ENCODE measurements at regions not wholly inside any gene's neighbourhood (a gene's known extent, or its start where the extent isn't known, plus 50 kb on each side); places are given as distances from the start of the nearest gene placed in this dataset.

DNA sequence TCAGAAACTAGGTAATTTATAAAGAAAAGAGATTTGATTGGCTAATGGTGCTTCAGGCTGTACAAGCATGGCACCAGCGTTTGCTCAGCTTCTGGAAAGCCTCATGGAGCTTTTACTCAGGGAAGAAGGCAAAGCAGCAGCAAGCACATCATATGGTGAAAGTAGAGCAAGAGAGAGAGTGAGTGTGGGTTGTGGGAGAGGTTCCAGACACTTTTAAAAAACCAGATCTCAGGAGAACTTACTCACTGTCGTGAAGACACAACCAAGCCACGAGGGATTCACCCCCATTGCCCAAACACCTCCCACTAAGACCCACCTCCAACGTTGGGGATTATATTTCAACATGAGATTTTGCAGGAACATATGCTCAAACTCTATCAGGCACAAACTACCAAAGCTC lies 554.6 kb upstream of the TNP1 start:
- CTCF ChIA-PET, result no interaction called here
- H3K27ac Mint-ChIP-seq, result no peak overlapping the region

GRCh38 chr2:217413193-217413592 lies 553.3 kb upstream of the TNP1 start:
- H3K4me1 ChIP-seq (ENCODE audit: control insufficient read depth in 2 of 2, insufficient read depth in 2 of 2, low read length in 2 of 2), result no peaks in the 10 kb centered on the region
- no peak overlapping the region for H3K4me3 Mint-ChIP-seq
- H3K4me2 ChIP-seq (replicated peaks; ENCODE audit: low read depth, low read length, poor library complexity, severe bottlenecking), result no peak overlapping the region
- H3K36me3 ChIP-seq (replicated peaks in 1 of 2; ENCODE audit: control extremely low read depth in 1 of 2, control insufficient read depth in 1 of 2, extremely low read depth in 1 of 2, insufficient read depth in 2 of 2, low read length in 1 of 2), result no peaks in the 10 kb centered on the region
- no peaks in the 10 kb centered on the region for H3K27me3 ChIP-seq (replicated peaks in 1 of 4; ENCODE audit: control extremely low read depth in 1 of 4, control insufficient read depth in 3 of 4, insufficient read depth in 4 of 4, low read length in 3 of 4)
- H3K27ac ChIP-seq (ENCODE audit: low read length in 2 of 2), result no peak overlapping the region
- ATAC-seq (ENCODE audit: low read depth) (no peak), DNase-seq (no peak)
- H3K9me3 ChIP-seq (ENCODE audit: control extremely low read depth in 1 of 3, control insufficient read depth in 2 of 3, insufficient read depth in 1 of 3, low read length in 2 of 3), result no peaks in the 10 kb centered on the region
- ChIA-PET CTCF (no interaction called here), POLR2A (no interaction called here)
- no peaks in the 10 kb centered on the region for H3K9me3 Mint-ChIP-seq (ENCODE audit: insufficient read depth)
- no peaks in the 10 kb centered on the region for H4K20me1 ChIP-seq (ENCODE audit: control insufficient read depth, insufficient read depth, low read length, poor library complexity, severe bottlenecking)
- no peak overlapping the region for H3K27ac Mint-ChIP-seq
- H3K27me3 Mint-ChIP-seq, result peaks cover 21% of the 10 kb centered on the region
- WGBS (ENCODE audit: insufficient coverage), result 100% methylated on average over 4 of the region's 5 CpGs
- intact Hi-C loops (cut with micrococcal nuclease), result no loop called here
- H3K9ac ChIP-seq (ENCODE audit: low read length), result no peak overlapping the region
- H3K4me1 Mint-ChIP-seq, result peaks cover 1% of the 10 kb centered on the region
- H2AFZ ChIP-seq (ENCODE audit: insufficient read depth, low read depth, low read length, poor library complexity, severe bottlenecking), result no peak overlapping the region
- no peaks in the 10 kb centered on the region for H3K79me2 ChIP-seq (ENCODE audit: control insufficient read depth, insufficient read depth, low read length)
- H3K4me3 ChIP-seq (ENCODE audit: control extremely low read depth in 1 of 5, extremely low read depth in 1 of 5, insufficient read depth in 1 of 5, low read depth in 2 of 5, low read length in 4 of 5), result no peak overlapping the region
- TF ChIP-seq, protein P1, sequence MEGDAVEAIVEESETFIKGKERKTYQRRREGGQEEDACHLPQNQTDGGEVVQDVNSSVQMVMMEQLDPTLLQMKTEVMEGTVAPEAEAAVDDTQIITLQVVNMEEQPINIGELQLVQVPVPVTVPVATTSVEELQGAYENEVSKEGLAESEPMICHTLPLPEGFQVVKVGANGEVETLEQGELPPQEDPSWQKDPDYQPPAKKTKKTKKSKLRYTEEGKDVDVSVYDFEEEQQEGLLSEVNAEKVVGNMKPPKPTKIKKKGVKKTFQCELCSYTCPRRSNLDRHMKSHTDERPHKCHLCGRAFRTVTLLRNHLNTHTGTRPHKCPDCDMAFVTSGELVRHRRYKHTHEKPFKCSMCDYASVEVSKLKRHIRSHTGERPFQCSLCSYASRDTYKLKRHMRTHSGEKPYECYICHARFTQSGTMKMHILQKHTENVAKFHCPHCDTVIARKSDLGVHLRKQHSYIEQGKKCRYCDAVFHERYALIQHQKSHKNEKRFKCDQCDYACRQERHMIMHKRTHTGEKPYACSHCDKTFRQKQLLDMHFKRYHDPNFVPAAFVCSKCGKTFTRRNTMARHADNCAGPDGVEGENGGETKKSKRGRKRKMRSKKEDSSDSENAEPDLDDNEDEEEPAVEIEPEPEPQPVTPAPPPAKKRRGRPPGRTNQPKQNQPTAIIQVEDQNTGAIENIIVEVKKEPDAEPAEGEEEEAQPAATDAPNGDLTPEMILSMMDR (IDR thresholded peaks at IDR 0.05), result no peak
- TF ChIP-seq EZH2 (IDR thresholded peaks at IDR 0.05; ENCODE audit: borderline replicate concordance, insufficient read depth, low read depth, low read length, poor library complexity, severe bottlenecking), result no peak

More for the DNA sequence above, 554.6 kb upstream of the TNP1 start:
- Histone ChIP-seq H2AFZ (ENCODE audit: insufficient read depth, low read depth, low read length, poor library complexity, severe bottlenecking) (no peak overlapping the region), H3K4me1 (ENCODE audit: control insufficient read depth in 2 of 2, insufficient read depth in 2 of 2, low read length in 2 of 2) (no peaks in the 10 kb centered on the region), H3K79me2 (ENCODE audit: control insufficient read depth, insufficient read depth, low read length) (no peaks in the 10 kb centered on the region), H3K27ac (ENCODE audit: low read length in 2 of 2) (no peak overlapping the region), H3K4me2 (replicated peaks; ENCODE audit: low read depth, low read length, poor library complexity, severe bottlenecking) (no peak overlapping the region), H3K9me3 (ENCODE audit: control extremely low read depth in 1 of 3, control insufficient read depth in 2 of 3, insufficient read depth in 1 of 3, low read length in 2 of 3) (no peaks in the 10 kb centered on the region), H3K36me3 (replicated peaks in 1 of 2; ENCODE audit: control extremely low read depth in 1 of 2, control insufficient read depth in 1 of 2, extremely low read depth in 1 of 2, insufficient read depth in 2 of 2, low read length in 1 of 2) (no peaks in the 10 kb centered on the region), H3K9ac (ENCODE audit: low read length) (no peak overlapping the region), H3K4me3 (ENCODE audit: control extremely low read depth in 1 of 5, extremely low read depth in 1 of 5, insufficient read depth in 1 of 5, low read depth in 2 of 5, low read length in 4 of 5) (no peak overlapping the region), H3K27me3 (replicated peaks in 1 of 4; ENCODE audit: control extremely low read depth in 1 of 4, control insufficient read depth in 3 of 4, insufficient read depth in 4 of 4, low read length in 3 of 4) (no peaks in the 10 kb centered on the region), H4K20me1 (ENCODE audit: control insufficient read depth, insufficient read depth, low read length, poor library complexity, severe bottlenecking) (no peaks in the 10 kb centered on the region)
- no peak overlapping the region for H3K4me3 Mint-ChIP-seq
- WGBS (ENCODE audit: insufficient coverage), result 75% methylated on average over 4 of the region's 4 CpGs
- H3K27me3 Mint-ChIP-seq, result peaks cover 23% of the 10 kb centered on the region
- H3K4me1 Mint-ChIP-seq, result peaks cover 1% of the 10 kb centered on the region
- TF ChIP-seq, protein P1 (IDR thresholded peaks at IDR 0.05), result no peak
- no peak for TF ChIP-seq EZH2 (IDR thresholded peaks at IDR 0.05; ENCODE audit: borderline replicate concordance, insufficient read depth, low read depth, low read length, poor library complexity, severe bottlenecking)
- ATAC-seq (ENCODE audit: low read depth) (no peak), DNase-seq (no peak)
- intact Hi-C loops (cut with micrococcal nuclease), result no loop called here
- H3K9me3 Mint-ChIP-seq (ENCODE audit: insufficient read depth), result no peaks in the 10 kb centered on the region
- POLR2A ChIA-PET, result no interaction called here
